ENCODE measurements at regions not wholly inside any gene's neighbourhood (a gene's known extent, or its start where the extent isn't known, plus 50 kb on each side); places are given as distances from the start of the nearest gene placed in this dataset.

DNA sequence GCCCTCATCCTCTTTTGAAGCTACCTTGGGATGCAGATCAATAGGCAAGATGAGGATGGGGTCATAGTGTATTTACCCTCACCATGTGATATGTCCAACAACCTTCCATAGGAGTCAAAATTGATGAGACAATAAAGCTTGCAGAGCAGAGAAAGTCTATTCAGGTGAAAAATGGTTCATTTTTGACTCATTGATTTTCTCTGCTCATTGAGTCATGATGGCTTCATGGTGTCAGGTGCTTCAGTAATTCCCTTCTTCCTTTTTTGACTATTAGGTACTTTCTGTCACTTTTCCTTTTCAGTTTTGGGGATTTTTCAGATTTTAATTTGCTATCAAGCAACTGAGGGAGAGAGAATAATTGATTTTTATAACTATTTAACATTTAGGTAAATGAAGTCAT lies 55.9 kb upstream of the IL2 start:
- no peak for DNase-seq

DNA sequence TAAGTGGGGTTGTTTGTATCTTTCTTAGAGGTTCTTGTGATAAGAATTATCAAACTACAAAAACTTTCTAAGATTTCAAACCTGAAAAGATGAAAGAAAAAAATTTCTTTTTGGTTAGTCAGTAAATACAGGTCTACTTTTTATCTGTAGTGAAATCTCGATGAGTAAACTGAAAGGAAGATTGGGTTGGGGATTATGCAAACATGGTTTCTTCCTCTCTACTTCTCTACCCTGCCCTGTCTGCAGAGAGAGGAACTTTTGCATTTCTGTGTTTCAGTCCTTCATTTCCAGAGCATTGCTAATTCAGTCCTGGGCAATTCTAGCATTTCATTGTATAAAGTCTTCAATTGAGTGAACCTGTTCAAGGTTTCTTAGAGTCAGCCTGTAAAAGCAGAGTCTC lies 51.6 kb upstream of the IL2 start:
- DNase-seq: no peak
